ENCODE measurements at regions not wholly inside any gene's neighbourhood (a gene's known extent, or its start where the extent isn't known, plus 50 kb on each side); places are given as distances from the start of the nearest gene placed in this dataset.

DNA sequence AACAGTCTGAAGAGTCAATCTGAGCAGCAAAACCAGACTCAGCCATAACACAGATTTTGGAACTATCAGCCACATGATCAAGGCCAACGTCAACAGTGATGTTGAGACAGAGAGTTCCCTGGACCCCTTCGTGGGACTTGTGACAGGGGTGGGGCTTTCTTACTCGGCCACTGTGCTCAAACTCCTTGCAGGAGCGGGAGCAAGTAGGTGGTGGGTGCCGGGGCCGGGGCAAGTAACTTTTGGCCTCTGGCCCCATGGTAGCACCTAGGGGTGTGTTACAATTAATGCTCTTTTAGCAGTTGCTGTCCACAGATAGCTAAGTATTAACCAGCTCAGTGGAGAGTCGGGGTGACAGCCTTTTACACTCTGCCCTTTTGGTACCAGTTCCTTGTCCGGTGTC lies 384.4 kb downstream of the NUAK1 start:
- H3K27me3 ChIP-seq = no peaks in the 10 kb centered on the region
- no peaks in the 10 kb centered on the region for H3K36me3 ChIP-seq
- intact Hi-C loops (cut with DNase I) = no loop called here
- TF ChIP-seq, protein P1, sequence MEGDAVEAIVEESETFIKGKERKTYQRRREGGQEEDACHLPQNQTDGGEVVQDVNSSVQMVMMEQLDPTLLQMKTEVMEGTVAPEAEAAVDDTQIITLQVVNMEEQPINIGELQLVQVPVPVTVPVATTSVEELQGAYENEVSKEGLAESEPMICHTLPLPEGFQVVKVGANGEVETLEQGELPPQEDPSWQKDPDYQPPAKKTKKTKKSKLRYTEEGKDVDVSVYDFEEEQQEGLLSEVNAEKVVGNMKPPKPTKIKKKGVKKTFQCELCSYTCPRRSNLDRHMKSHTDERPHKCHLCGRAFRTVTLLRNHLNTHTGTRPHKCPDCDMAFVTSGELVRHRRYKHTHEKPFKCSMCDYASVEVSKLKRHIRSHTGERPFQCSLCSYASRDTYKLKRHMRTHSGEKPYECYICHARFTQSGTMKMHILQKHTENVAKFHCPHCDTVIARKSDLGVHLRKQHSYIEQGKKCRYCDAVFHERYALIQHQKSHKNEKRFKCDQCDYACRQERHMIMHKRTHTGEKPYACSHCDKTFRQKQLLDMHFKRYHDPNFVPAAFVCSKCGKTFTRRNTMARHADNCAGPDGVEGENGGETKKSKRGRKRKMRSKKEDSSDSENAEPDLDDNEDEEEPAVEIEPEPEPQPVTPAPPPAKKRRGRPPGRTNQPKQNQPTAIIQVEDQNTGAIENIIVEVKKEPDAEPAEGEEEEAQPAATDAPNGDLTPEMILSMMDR (IDR thresholded peaks at IDR 0.05) = no peak
- no peak for TF ChIP-seq POLR2AphosphoS5 (IDR thresholded peaks at IDR 0.05; ENCODE audit: insufficient read depth in 1 of 2, low read depth in 1 of 2)
- TF ChIP-seq POLR2A (IDR thresholded peaks at IDR 0.05) = no peak
- no peak overlapping the region for H3K27ac ChIP-seq
- H3K4me1 ChIP-seq = peaks cover 4% of the 10 kb centered on the region
- no peaks in the 10 kb centered on the region for H3K9me3 ChIP-seq
- no peak overlapping the region for H3K4me3 ChIP-seq
- no peak for DNase-seq (ENCODE audit: extremely low spot score in 2 of 2)

DNA sequence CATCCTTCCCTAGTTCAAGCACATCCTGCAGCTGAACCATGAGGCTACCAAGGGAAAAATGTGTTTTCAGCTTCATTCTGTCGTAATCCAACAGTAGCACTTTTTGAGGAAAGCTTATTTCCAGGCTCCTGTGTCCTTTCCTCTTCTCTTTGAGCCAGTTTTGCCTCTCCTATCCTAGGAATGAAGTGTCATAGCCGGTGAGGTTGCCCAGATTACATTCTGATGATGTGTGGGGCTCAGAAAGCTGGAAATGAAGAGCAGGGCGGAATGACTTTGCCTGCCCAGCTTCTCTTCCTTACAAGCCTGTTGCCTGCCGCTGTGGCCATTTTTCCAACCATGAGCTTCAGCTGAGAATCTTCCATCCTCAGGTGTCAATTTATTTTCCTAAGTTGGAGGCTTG lies 381.8 kb downstream of the NUAK1 start:
- no peak for DNase-seq (ENCODE audit: extremely low spot score in 2 of 2)
- Histone ChIP-seq H3K9me3 (no peaks in the 10 kb centered on the region), H3K4me3 (no peak overlapping the region), H3K4me1 (no peaks in the 10 kb centered on the region), H3K36me3 (no peaks in the 10 kb centered on the region), H3K27me3 (no peaks in the 10 kb centered on the region), H3K27ac (no peak overlapping the region)
- TF ChIP-seq POLR2A (IDR thresholded peaks at IDR 0.05) (no peak), POLR2AphosphoS5 (IDR thresholded peaks at IDR 0.05; ENCODE audit: insufficient read depth in 1 of 2, low read depth in 1 of 2) (no peak)
- TF ChIP-seq, protein P1 (IDR thresholded peaks at IDR 0.05) = no peak
- intact Hi-C loops (cut with DNase I) = no loop called here

DNA sequence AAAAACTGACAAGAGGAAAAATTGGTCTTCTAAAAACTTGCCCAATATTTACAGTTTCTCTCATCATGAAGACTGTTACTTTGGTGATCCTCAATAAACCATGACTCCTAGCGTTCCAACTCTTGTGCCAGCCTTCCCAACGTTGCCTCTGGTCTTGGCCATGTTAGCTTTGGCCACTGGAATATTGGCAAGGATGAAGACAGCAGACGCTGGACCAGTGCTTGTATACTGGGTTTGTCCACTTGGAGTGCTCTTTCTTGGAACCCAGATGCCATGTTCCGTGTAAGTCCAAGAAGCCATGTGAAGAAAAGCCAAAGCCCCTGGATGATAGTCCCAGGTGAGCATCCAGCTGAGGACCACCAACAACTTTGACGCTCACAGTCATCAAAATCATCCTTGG lies 379.6 kb downstream of the NUAK1 start:
- no peaks in the 10 kb centered on the region for H3K27me3 ChIP-seq
- H3K27ac ChIP-seq = no peak overlapping the region
- H3K9me3 ChIP-seq = no peaks in the 10 kb centered on the region
- no peaks in the 10 kb centered on the region for H3K36me3 ChIP-seq
- TF ChIP-seq, protein P1 (IDR thresholded peaks at IDR 0.05) = no peak
- TF ChIP-seq POLR2A (IDR thresholded peaks at IDR 0.05) = no peak
- TF ChIP-seq POLR2AphosphoS5 (IDR thresholded peaks at IDR 0.05; ENCODE audit: insufficient read depth in 1 of 2, low read depth in 1 of 2) = no peak
- DNase-seq (ENCODE audit: extremely low spot score in 2 of 2) = no peak
- intact Hi-C loops (cut with DNase I) = no loop called here
- no peaks in the 10 kb centered on the region for H3K4me1 ChIP-seq
- H3K4me3 ChIP-seq = no peak overlapping the region

DNA sequence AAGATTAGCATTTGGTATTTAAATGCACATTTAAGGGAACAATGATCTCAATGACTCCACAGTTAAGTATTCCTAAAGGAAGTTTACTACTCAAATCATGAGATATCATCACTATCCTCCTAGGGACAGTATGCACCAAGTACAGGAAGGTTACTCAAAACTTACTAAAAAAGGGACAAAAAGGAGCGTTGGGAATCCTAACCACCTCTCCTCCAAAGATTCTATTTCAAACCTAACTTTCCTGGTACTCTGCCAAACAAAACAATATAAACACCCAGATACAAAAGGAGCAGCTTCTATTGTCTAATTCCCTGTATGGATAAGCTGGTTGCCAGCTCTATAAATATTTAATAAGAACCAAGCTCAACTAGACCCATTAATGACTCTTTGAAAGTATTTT lies 377.7 kb downstream of the NUAK1 start:
- no peak for DNase-seq (ENCODE audit: extremely low spot score in 2 of 2)
- Histone ChIP-seq H3K9me3 (no peaks in the 10 kb centered on the region), H3K36me3 (no peaks in the 10 kb centered on the region), H3K4me1 (no peaks in the 10 kb centered on the region), H3K27me3 (no peaks in the 10 kb centered on the region), H3K4me3 (no peak overlapping the region), H3K27ac (no peak overlapping the region)
- TF ChIP-seq, protein P1 (IDR thresholded peaks at IDR 0.05) = no peak
- TF ChIP-seq POLR2AphosphoS5 (IDR thresholded peaks at IDR 0.05; ENCODE audit: insufficient read depth in 1 of 2, low read depth in 1 of 2) = peak in 1 of 2 donors; percentile 35
- intact Hi-C loops (cut with DNase I) = no loop called here

DNA sequence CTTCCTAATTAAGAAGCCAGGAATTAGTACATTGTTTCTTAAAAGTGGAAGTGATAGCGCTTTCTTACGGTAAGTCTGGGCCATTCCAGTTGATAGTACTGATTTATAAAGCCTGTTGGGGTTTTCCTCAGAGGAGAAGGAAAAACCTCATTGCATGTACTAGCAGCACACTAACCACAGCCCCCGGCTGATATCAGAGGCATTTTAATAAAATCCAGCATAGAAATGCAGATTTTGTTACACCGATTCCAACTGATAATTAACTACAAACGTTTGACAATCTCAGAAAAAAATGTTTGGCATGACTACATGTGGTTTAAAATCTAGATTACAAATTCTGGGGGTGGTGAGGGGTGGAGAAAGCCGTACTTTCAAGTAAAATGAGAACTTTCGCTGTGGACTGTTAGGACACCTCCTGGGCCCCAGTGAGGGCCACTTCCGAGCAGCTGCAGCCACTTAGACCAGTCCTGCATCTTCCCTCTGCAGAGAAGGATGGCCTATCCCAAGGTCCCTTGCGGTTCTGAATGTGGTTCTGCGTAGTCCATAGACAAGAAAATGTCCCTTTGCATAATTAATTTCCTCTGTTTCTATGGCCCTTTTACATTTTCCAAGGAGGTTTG lies 374.4 kb downstream of the NUAK1 start:
- Histone ChIP-seq H3K27ac (no peak overlapping the region), H3K36me3 (no peaks in the 10 kb centered on the region), H3K4me1 (no peaks in the 10 kb centered on the region), H3K9me3 (no peaks in the 10 kb centered on the region), H3K27me3 (no peaks in the 10 kb centered on the region), H3K4me3 (no peak overlapping the region)
- DNase-seq (ENCODE audit: extremely low spot score in 2 of 2) = no peak
- intact Hi-C loops (cut with DNase I) = no loop called here
- TF ChIP-seq, protein P1 (IDR thresholded peaks at IDR 0.05) = no peak
- TF ChIP-seq POLR2A (IDR thresholded peaks at IDR 0.05) (no peak), POLR2AphosphoS5 (IDR thresholded peaks at IDR 0.05; ENCODE audit: insufficient read depth in 1 of 2, low read depth in 1 of 2) (no peak)
